Inferior parietal cortex (tissue), 1 donor: ENCODE measurements at regions not wholly inside any gene's neighbourhood (a gene's known extent, or its start where the extent isn't known, plus 50 kb on each side); places are given as distances from the start of the nearest gene placed in this dataset.
"Not testable (repeated sequence)": the region's sequence is repeated elsewhere in the genome, so short reads cannot be mapped to it uniquely, and the experiment has no call there.

Experiments used
- DNase-seq: peaks from one replicate; pipeline ENCODE4 v3.0.0-alpha.2; 2016; ENCODE audit errors: extremely low spot score

DNA sequence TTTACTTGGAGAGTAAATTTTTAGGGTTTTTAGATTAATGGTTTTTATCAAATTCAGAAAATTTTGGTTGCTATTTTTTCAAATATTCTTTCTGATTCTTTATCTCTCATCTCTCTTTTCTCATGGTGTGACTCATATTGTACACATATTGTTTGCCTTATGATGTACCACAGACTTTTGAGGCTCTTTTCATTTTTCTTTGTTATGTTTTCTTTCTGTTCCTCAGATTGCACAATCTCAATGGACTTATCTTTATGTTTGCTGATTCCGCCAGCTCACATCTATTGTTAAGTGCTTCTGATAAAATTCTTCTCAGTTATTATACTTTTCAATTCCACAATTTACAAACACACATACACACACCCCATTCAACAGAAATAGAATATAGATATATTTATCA is 168.2 kb upstream of the IGFBP3 start:
- no peak for DNase-seq

DNA sequence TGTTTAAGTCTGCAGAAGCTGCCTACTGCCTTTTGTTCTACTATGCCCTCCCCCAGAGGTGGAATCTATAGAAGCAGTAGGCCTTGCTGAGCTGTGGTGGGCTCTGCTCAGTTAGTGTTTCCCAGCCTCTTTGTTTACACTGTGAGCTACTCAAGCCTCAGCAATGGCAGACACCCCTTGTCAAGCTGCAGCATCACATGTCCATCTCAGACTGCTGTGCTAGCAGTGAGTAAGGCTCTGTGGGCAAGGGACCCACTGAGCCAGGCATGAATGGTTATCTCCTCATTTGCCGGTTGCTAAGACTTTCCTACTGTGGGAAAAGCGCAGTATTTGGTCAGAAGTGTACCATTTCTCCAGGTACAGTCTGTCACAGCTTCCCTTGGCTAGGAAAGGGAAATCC is 167.4 kb upstream of the IGFBP3 start:
- DNase-seq, result not testable (repeated sequence)

DNA sequence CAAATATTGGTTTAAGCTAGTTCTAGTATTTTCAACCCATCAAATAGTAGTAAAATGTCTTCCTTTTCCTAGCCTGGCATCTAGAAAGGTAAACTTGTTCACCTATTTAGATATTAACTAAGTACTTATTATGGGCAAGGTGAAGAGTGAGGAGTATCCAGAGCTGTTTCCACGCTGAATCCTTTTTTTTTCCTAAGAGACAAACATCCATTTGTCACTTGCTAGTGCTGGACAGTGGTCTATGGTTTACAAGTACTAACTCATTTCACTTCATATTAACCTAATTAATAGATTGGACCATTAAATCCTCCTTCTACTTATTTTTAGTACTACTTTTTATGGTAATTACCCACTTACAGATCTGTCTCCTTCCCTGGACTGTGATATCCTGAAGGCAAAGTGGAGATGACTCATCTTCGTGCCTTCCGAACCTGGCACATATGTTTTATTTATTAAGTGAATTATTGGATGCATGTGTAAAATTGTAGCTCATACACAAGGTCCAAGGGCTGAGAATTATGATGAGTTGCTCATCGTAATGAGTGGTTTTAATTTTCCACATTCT is 159.6 kb upstream of the IGFBP3 start:
- no peak for DNase-seq

DNA sequence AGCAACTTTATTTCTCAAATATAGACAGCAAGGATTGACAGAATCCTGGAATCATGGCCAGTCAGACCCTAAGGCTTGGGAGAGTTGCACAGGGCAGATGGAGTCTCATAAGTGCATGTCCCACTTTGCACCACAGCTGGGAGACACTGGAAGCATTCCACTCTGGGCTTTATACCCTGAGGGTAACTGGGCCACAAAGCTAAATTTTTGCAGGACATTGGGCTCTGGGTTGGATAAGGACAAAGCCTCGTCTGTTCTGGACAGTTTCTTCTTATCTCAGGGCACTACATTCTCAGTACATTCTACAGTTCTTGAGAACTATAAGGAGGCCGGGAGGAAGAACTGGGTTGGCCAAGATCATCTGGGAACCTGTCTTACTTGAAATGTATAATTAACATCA is 158.3 kb upstream of the IGFBP3 start:
- DNase-seq, result no peak

DNA sequence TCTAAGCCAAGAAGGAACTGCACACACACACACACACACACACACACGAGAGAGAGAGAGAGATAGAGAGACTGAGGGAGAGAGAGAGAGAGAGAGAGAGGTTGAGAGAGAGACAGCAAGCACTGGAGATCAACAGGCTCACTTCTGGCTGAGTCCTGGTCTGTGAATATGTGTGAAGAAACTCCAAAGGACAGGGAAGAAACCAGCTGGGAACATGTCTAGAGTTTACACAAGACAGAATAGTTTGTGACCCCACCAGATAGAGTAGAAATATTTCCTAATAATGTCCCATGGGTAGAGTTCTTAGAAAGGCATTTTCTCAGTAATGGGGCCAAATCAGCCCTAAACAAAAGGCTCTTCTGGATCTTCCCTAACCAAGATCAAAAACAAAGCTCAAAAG is 155.5 kb upstream of the IGFBP3 start:
- no peak for DNase-seq

DNA sequence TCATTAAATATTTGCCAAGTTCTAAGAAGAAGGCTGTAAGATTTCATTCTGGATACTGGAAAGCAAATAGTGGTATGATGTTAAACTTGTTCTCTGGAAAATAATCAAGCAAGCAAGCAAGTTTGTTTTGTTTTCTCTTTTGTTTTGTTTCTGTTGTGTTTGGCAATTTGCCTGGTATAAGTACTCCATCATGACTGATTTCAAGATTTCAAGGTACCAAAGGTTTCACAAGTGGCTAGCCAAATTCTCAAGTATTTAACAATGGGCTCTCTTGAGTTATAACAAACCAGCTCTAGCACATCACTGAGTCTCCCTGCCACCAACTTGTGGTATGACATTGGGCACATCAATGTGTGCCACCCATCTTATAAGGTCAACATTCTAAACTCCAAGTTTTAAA is 151.7 kb upstream of the IGFBP3 start:
- DNase-seq, result no peak

DNA sequence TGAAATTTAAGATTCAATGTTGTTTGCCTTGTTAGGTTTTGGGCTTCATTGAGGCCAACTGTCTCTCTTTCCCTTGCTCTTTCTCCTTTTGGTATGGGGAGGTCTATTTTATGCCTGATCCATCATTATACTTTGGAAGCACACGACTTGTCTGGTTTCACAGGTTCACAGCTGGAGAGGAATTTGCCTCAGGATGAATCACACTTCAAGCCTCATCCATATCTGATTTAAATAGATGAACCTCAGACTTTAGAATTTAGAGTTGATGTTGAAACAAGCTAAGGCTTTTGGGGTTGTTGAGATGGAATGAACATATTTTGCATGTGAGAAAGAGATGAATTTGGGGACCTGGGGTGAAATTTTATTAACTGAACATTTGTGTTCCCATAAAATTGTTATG is 150.5 kb upstream of the IGFBP3 start:
- DNase-seq, result no peak

DNA sequence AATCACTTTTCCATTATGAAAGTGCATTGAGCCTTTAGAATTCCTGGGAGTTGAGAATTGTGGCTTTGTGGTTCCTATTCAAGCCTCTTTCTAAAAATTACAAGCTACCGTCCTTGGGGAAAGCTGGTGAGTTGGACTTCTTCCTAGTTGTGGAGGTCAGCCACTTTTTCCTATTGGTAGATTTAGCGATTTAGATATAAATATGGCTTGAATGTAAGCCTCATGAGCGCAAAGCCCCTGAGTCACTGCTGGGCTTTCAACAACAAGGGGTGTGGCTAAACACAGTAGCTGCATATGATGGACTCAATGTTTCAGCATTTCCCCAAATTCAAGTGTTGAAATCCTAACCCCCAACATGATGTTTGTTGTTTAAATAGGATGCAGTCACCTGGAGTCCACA is 150.0 kb upstream of the IGFBP3 start:
- no peak for DNase-seq

DNA sequence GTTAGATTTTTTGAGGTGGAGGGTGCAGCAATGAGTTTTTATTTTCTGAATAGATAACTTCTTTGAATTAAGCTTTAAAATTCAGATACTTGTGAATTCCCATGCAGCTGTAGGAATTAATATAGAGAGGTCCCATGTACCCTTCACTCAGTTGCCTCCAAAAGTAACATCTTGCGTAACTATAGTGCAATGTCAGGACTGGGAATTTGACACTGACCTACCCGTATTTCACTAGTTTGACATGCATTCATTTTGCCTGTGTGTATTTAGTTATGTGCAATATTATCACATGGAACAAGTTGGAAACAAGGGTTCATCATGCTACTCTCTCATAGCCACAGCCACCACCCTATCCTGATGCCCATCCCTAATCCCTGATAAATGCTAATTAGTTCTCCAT is 147.1 kb upstream of the IGFBP3 start:
- DNase-seq, result no peak

DNA sequence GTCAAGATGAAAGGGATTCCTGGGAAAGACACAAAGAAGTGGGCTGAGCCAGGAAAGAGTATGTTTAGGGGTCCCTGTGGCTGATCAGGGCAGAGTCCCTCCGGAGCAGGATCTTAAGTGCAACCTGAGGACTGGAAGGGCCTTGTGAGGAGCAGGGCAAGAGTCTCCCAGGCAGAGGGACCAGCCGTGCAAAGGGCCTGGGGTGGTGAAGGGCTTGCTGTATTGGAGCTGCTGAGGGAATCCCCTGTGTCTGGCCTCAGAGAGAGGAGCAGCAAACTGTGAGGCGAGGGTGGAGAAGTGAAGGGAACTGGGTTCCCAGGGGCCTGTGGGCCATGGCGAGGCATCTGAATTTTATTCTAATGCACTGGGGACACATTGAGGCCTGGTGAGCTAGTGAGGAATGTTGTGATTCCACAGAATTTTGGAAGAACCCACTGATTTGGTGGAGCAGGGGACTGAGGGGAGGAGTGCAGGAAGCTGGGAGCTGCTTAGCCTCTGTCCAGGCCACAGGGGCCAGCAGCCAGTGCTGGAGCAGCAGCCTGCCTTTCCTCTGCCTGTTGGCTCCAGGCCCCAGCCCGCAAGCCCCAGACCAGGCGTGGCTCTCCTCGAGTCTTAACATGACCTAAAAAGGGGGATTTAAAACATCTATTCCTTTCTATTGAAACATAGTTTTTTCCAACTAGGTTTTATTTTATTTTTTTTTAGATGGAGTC is 138.4 kb upstream of the IGFBP3 start:
- no peak for DNase-seq

DNA sequence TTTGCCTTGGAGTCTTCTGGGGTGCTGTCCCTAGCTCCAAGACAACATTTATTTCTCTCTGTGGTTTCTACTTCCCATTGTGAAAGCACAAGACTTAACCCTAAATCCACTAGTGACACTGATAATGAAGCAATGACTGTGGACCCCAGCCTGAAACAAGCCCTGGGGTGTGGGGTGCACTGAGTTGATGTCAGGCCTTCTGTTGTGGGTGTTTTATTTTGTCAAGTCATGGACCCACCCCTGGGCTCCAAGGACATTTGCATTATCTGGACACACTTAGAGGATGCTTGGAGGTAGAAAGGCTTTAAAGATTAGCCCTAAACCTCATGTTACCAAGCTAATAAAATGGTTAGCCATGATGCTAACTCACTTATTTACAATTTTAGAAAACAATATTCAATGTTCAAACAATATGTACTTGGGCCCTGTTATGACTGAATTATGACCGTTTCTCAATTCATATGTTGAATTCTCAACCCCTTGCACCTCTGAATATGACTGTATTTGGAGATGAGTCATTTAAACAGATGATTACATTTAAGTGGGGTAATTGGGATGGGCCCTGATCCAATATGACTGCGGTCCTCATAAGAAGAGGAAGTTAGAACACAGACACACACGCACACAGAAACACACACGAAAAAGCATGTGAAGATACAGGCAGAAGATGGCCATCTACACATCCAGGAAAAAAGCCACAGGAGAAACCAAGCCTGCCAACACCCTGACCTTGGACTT is 137.2 kb upstream of the IGFBP3 start:
- DNase-seq, result no peak

DNA sequence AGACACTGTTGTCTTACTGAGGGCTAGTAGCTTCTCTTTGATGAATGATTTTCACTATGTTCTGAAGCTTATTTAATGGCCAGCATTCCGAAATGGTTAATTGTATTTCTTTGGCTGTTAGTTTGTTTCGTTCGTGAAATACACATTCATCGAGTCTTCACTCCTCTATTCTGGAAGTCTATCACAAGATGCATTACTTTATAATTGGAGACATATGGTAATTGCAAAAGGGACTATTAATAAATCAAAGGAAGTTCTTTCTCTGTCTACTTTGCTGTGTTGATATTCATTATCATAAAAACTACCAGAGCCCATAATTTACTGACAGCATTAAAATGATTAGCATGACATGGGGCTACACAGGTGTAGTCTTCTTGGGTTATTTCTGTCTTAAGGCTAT is 133.8 kb upstream of the IGFBP3 start:
- DNase-seq, result no peak

DNA sequence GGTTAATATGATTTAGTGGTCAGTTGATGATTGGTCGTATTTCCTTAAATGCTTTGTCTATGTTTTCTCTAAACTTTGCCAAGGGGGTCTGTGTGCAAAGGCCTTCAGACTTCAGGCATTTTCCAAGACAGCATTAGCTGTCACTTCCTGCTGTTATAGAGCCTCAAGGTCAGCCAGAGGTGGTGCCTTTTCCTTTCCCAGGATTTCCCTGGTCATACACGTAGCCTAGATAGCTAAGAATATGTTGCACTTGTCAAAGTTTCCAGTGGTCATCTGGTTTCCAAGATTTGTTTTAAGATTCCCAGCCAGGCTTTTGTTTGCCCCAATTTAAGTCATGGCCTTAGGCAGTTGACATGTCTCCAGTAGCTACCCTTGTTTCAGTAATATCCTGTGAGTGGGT is 133.2 kb upstream of the IGFBP3 start:
- DNase-seq, result no peak

DNA sequence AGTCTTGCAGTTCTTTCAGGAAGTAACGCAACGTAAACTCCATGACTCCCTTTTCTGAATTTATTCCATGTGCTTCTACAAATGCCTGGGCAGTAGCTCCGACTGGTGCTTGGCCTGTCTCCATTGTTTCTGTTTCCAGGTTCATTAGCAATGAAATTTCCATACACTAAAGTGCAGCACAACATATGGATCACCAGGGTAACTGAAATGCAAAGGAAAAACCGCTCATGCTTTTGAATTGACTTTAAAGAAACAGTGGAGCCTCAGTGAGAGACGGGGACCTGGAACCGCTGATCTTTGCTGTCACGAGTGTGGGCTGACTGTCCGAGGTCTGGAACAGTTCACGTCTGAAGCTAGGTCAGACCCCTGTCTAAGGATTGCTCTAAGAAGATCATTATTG is 126.5 kb upstream of the IGFBP3 start:
- DNase-seq, result no peak

DNA sequence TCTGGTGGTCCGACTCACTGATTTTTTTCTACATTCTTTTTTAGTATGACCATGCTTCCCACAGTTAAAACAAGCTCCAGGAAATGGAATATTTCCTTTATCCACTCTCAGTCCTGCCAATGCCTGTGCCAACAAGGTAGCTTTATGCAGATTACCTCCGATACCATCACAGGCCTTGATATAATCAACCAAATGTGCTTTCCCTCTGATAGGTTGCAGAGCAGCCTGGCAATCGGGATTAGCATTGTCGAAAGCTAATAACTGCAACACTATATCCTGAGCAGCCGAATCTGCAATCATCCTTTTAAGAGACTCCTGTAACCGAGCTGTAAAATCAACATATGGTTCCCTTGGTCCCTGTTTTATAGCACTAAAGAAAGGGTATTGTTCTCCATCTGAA is 122.3 kb upstream of the IGFBP3 start:
- DNase-seq, result not testable (repeated sequence)

DNA sequence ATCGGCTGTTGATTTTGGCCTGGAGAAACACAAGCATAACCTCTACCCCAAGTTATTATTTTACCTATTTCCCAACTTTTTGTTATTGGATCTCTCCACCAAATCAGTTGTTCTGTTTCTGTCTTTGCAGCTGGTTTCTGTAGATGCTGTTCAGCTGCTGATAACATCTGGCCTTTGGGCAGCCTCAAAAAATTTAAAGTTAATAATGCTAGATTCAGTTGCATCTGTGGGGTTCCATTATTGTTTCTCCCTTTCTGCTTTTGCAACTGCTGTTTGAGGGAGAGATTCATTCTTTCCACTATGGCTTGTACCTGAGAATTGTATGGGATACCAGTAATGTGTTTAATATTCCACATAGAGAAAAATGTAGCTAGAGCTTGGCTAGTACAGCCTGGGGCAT is 118.7 kb upstream of the IGFBP3 start:
- DNase-seq, result not testable (repeated sequence)

DNA sequence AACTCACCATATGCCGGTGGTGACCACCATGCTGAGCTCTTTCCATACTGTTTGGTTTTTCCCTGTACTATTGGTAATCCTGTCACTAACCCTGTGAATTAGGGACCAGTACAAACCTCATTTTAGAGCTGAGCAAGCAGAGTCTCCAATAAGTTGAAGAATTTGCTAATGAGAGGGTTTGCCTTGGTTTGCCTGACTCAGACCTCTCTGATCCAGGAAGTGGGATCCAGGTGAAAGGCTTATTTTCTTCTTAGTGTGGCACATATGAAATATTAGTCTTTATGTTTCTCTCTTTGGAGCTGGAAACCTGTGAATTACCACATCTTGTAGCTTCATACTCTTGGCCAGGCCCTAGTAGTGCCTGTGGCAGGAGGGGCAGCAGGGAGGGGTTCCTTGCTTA is 114.1 kb upstream of the IGFBP3 start:
- DNase-seq, result no peak

DNA sequence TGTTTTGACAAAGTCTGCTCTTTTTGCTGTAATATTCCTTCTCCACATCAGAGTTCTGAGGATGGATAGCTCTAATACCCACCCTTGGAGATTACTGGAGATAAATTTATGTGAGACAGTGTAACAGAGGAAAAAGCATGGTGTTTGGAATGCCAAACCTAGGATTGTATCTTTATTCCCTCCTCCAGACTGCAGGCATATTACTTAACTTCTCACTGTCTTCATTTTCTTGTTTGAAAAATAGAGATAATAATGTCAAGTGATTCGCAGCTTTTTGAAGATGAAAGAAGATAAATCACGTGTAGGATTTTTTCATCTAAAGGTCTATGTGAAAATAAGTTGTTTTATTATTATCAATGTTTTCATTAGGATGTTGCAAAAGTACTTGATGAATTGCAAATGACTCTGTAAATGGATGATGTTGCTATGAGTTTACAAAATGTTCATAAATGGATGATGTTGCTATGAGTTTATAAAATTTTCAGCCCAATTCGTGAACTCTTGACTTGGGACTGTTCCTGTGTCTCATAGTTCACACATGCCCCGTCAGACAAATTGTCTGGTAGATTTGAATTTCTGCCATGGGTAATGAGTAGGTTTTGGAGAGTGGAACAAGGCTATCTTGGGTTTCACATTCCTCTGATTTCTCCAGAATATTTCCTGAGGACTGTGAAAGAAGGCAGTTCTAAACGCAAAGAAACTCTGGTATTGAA is 113.1 kb upstream of the IGFBP3 start:
- DNase-seq, result no peak

DNA sequence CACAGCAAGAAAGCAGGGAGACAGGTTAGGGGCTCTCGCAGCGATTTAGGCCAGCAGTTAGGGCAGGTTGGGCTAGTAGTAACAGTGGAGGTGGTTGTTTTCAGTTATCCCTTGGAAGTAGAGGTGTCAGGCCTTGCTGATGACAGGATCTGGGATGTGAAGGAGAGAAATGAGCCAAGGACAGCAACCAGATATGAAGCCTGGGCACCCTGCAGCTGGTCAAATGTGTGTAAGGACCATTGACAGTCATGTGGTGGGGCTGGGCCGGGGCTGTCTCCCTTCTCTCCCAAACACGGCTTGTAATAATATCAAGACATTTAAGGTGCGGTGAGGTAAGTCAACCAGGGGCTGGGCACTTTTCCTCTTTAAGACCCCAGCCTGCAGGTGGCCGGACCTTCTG is 112.5 kb upstream of the IGFBP3 start:
- no peak for DNase-seq

DNA sequence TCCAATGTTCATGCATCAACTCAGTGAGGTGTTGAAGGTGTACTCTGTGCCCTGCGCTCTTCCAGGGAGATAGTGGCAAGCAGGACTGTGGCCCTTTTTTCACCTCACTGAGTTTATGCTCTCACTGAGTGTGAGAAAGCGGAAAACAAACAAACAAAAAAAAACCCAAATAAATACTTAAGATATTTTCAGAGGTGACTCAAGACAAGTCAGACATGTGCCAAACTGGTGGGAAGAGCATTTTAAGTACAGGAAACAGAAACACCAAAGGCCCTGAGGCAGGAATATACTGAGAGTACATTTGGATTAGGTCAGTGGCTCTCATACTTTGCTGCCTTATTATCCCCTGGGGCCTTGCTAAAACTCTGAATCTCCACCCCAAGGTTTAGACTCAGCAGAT is 111.9 kb upstream of the IGFBP3 start:
- DNase-seq, result no peak

DNA sequence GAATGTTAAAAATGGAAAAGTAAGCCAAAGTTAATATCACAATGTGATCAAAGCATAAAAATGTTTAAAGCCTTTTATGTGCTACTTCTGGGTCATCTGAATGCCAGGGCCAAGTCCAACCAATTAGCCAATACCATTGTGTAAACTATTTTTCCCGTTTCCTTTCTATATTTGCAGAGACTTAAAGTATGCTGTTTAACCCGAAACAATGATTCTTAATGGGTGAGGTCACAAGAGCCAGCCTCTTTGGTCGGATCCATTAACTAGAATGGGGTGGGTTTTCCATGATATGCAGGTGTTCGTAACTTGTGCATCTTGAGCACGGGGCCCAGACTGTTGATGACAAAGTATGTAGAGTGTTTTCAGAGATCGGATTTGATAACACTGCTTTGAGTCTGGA is 111.3 kb upstream of the IGFBP3 start:
- no peak for DNase-seq

DNA sequence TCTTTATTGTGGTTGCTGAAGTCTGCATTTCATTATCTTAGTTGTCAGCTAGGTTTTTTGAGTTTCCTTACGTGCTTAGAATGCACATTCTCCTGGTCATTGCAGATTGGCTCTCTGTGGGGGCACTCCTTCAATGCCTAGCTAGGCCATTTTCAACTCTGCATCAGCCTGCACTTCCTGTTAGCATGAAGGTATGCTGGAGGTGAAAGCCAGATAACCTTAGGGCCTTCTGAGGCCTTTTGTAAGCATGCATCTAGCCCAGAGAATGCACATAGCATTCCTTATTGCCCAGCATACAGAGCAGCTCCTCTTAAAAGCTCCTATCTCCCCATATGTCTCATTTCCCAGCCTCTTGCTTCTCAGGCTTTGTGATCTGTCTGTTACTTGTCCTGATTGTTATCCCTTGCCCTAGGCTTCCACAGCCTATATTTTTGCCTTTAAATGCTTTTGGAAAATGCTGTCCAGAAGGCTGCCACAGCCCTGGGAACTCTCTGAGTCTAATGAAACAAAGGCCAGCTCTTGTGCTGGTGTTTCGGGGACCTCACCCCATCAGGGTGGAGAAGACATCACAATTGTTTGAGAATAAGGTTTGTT is 108.1 kb upstream of the IGFBP3 start:
- DNase-seq, result no peak
